ENCODE measurements at regions not wholly inside any gene's neighbourhood (a gene's known extent, or its start where the extent isn't known, plus 50 kb on each side); places are given as distances from the start of the nearest gene placed in this dataset.

DNA sequence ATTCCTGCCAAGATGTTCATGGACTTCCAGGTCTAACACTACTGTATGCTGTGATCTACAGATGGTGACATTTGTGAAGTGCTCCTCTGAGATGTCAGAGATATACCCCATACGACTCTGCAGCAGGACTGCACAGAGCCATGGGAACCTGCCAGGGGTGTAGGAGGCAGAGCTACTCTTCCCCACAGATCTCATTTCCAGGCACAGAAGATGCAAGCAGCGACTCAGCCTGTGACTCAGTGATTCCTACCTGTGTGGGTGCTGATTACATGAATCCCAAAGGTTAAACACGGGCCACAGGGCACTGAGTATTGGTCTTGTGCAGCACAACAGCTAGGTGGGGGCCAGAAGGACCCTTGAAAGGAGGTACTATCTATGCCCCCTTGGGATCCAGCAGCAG is 137.0 kb upstream of the SOX9 start:
- TF ChIP-seq EZH2 (IDR thresholded peaks at IDR 0.05; ENCODE audit: borderline replicate concordance, low read depth, low read length, poor library complexity, severe bottlenecking) (no peak), CTCF (conservative IDR thresholded peaks at IDR 0.05; ENCODE audit: low read depth, low read length) (no peak)
